KMS-11 (cell line): ENCODE measurements at regions not wholly inside any gene's neighbourhood (a gene's known extent, or its start where the extent isn't known, plus 50 kb on each side); places are given as distances from the start of the nearest gene placed in this dataset.

Source experiments
- H2AFZ ChIP-seq: fragments of 200-600 bp; sonication (generic); 2 replicates; pipeline ENCODE4 v1.6.1; 2016; ENCODE audit warnings: antibody characterized with exemption, mixed run types, low read depth
- H3K27ac ChIP-seq: fragments of 200-600 bp; sonication (generic); 2 replicates; pipeline ENCODE4 v1.6.1; 2016; ENCODE audit warnings: mild to moderate bottlenecking, mixed run types
- H3K27me3 ChIP-seq: fragments of 200-600 bp; sonication (generic); 2 replicates; pipeline ENCODE4 v1.6.1; 2017; ENCODE audit warnings: mild to moderate bottlenecking, low read depth, mixed run types, moderate library complexity; ENCODE audit not compliant: insufficient read depth
- H3K36me3 ChIP-seq: fragments of 200-600 bp; sonication (generic); 2 replicates; pipeline ENCODE4 v1.6.1; 2017; ENCODE audit warnings: mild to moderate bottlenecking, mixed run types; ENCODE audit not compliant: insufficient read depth
- H3K4me1 ChIP-seq: fragments of 200-600 bp; sonication (generic); 2 replicates; pipeline ENCODE4 v1.6.1; 2016; ENCODE audit warnings: mild to moderate bottlenecking, low read depth, mixed run types; ENCODE audit not compliant: poor library complexity, severe bottlenecking
- H3K4me2 ChIP-seq: fragments of 200-600 bp; sonication (generic); 2 replicates; pipeline ENCODE4 v1.7.0; 2016; ENCODE audit warnings: mild to moderate bottlenecking, mixed run types
- H3K4me3 ChIP-seq: fragments of 200-600 bp; sonication (generic); IDR thresholded peaks from 2 replicates; pipeline ENCODE4 v1.6.1; 2017; ENCODE audit warnings: low read depth, low read length, mixed read lengths; ENCODE audit not compliant: insufficient read depth
- H3K79me2 ChIP-seq: fragments of 200-600 bp; sonication (generic); 2 replicates; pipeline ENCODE4 v1.6.1; 2016; ENCODE audit warnings: low read depth, mixed run types; ENCODE audit not compliant: insufficient read depth
- H3K9ac ChIP-seq: fragments of 200-600 bp; sonication (generic); 2 replicates; pipeline ENCODE4 v1.6.1; 2016; ENCODE audit warnings: mild to moderate bottlenecking, mixed run types
- H4K20me1 ChIP-seq: fragments of 200-600 bp; sonication (generic); 2 replicates; pipeline ENCODE4 v1.6.1; 2016; ENCODE audit warnings: mild to moderate bottlenecking, mixed run types; ENCODE audit not compliant: insufficient read depth
- CTCF ChIP-seq: fragments of 200-600 bp; sonication (generic); conservative IDR thresholded peaks from 2 replicates; pipeline ENCODE4 v1.6.1; 2017; ENCODE audit warnings: low read depth, mild to moderate bottlenecking, antibody characterized with exemption, low read length, moderate library complexity, mixed read lengths

DNA sequence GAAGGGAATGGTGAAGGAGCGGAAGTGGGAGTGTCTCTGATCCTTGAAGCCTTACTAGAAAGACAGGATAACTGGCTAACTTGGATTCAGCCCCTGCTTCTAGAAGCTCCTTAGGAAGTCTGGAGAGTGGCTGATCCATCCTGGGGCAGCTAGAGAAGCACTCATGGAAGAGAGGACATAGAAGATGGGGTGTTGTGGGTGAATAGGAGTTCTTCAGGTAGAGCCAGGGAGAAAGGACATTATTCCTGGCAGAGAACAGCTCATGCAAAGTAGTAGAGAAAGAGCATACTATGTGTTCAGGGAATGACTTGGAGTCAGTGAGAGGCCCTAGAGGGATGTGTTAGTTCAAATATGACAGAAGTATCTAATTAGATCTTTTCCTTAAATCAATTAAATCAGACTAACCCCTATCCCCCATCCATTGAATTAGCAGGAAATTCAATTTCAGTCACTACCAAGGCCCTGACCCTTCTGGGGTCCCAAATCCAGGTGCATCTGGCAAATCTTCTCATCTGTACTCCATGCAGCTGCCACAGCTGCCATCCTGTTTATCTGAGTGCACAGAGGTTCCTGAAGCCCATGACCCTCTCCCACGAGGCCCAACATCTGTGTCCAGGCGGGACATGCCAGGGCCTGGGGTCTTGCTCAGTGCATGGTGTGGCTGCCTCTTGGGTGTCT lies 130.7 kb downstream of the DHX35 start:
- Histone ChIP-seq H3K36me3 (no peaks in the 10 kb centered on the region), H3K27me3 (no peaks in the 10 kb centered on the region), H3K9ac (no peak overlapping the region), H3K27ac (no peak overlapping the region), H3K4me3 (no peak overlapping the region), H4K20me1 (no peaks in the 10 kb centered on the region), H3K79me2 (no peaks in the 10 kb centered on the region), H3K4me1 (no peaks in the 10 kb centered on the region), H2AFZ (no peak overlapping the region), H3K4me2 (no peak overlapping the region)
- TF ChIP-seq CTCF = no peak

- Histone ChIP-seq H3K4me2 (no peak overlapping the region), H3K27me3 (no peaks in the 10 kb centered on the region), H3K4me3 (no peak overlapping the region)
Observed at GRCh38 chr20:39090906-39091305, 128.8 kb downstream of the DHX35 start.

DNA sequence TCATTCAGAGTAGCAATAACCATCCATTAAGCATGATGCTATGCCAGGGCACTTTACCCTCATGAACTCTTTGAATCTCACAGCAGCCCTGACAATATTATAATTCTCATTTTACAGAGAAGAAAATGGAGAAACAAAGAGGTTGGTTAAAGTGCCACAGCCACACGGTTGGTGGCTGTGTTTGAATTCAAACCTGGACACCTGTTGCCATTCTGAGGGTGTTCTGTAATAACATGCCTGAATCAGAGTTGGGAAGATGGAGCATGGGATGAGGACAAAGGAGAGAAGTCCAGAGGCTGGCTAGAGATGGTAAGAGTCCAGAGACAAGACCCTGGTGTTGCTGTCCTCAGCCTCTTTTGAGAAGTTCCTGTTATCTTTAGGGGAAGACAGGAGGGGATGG lies 127.7 kb downstream of the DHX35 start:
- Histone ChIP-seq H3K27me3 (no peaks in the 10 kb centered on the region), H4K20me1 (no peaks in the 10 kb centered on the region), H3K79me2 (no peaks in the 10 kb centered on the region), H3K4me1 (no peaks in the 10 kb centered on the region), H2AFZ (no peak overlapping the region), H3K4me2 (no peak overlapping the region), H3K9ac (no peak overlapping the region), H3K4me3 (no peak overlapping the region), H3K36me3 (no peaks in the 10 kb centered on the region), H3K27ac (no peak overlapping the region)
- no peak for TF ChIP-seq CTCF

More at GRCh38 chr20:39090906-39091305, 128.8 kb downstream of the DHX35 start:
- Histone ChIP-seq H4K20me1 (no peaks in the 10 kb centered on the region), H3K4me1 (no peaks in the 10 kb centered on the region), H2AFZ (no peak overlapping the region), H3K79me2 (no peaks in the 10 kb centered on the region), H3K27ac (no peak overlapping the region), H3K36me3 (no peaks in the 10 kb centered on the region), H3K9ac (no peak overlapping the region)
- TF ChIP-seq CTCF = no peak
